ENCODE measurements at regions not wholly inside any gene's neighbourhood (a gene's known extent, or its start where the extent isn't known, plus 50 kb on each side); places are given as distances from the start of the nearest gene placed in this dataset.

DNA sequence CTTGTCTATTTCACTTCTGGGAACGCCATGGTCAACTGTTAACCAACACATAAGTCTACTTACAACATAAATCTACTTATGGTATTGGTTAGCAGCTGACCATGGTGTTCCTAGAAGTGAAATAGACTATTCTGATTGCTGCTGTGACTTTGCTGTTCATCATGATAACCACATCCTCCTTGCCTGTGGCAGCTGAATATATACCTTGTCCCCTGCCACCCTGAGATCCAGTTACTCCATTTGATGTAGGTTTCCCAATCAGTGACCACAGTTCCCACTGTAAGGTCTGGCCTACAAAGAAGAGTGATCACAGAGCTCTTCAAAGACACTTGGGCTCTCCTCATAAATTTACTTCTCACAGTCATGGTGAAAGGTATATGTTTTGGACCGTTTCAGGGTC, 66.8 kb upstream of the ALDH1A3 start:
- TF ChIP-seq, protein P1, sequence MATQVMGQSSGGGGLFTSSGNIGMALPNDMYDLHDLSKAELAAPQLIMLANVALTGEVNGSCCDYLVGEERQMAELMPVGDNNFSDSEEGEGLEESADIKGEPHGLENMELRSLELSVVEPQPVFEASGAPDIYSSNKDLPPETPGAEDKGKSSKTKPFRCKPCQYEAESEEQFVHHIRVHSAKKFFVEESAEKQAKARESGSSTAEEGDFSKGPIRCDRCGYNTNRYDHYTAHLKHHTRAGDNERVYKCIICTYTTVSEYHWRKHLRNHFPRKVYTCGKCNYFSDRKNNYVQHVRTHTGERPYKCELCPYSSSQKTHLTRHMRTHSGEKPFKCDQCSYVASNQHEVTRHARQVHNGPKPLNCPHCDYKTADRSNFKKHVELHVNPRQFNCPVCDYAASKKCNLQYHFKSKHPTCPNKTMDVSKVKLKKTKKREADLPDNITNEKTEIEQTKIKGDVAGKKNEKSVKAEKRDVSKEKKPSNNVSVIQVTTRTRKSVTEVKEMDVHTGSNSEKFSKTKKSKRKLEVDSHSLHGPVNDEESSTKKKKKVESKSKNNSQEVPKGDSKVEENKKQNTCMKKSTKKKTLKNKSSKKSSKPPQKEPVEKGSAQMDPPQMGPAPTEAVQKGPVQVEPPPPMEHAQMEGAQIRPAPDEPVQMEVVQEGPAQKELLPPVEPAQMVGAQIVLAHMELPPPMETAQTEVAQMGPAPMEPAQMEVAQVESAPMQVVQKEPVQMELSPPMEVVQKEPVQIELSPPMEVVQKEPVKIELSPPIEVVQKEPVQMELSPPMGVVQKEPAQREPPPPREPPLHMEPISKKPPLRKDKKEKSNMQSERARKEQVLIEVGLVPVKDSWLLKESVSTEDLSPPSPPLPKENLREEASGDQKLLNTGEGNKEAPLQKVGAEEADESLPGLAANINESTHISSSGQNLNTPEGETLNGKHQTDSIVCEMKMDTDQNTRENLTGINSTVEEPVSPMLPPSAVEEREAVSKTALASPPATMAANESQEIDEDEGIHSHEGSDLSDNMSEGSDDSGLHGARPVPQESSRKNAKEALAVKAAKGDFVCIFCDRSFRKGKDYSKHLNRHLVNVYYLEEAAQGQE (IDR thresholded peaks at IDR 0.05; ENCODE audit: insufficient read depth in 1 of 2, low read depth in 2 of 2, low read length in 2 of 2): no peak
- no peak for TF ChIP-seq FOXP2 (optimal IDR thresholded peaks at IDR 0.05; ENCODE audit: borderline replicate concordance, extremely low read depth, extremely low read length, insufficient read depth)
- no peak for TF ChIP-seq POLR2AphosphoS5 (IDR thresholded peaks at IDR 0.05; ENCODE audit: low read depth, low read length)
- no peak for TF ChIP-seq TAF1 (IDR thresholded peaks at IDR 0.05; ENCODE audit: borderline replicate concordance, insufficient read depth, low read length)
- no peak for TF ChIP-seq SIN3A (IDR thresholded peaks at IDR 0.05; ENCODE audit: borderline replicate concordance, insufficient read depth, low read length)

DNA sequence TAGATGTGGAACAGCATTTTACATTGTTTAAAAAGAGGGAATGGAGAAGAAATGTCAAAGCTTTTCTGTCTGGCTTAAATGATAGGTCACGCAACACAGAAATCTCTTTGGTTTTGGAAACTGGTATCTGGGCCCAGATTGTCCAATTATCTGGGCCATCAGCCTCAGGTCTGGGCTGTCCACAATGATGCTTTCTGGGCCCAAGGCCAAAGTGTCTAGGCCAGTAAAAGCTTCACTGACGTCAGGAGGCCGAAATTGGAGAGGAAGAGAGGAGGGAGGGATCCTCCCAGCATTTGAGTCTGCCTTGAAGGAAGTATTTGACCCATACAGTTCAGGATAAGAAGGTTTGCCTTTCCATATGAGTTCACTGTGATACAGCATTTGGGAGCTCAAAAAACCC, 60.7 kb upstream of the ALDH1A3 start:
- TF ChIP-seq POLR2AphosphoS5 (IDR thresholded peaks at IDR 0.05; ENCODE audit: low read depth, low read length) (no peak), TAF1 (IDR thresholded peaks at IDR 0.05; ENCODE audit: borderline replicate concordance, insufficient read depth, low read length) (no peak), FOXP2 (optimal IDR thresholded peaks at IDR 0.05; ENCODE audit: borderline replicate concordance, extremely low read depth, extremely low read length, insufficient read depth) (no peak), SIN3A (IDR thresholded peaks at IDR 0.05; ENCODE audit: borderline replicate concordance, insufficient read depth, low read length) (no peak)
- TF ChIP-seq, protein P1 (IDR thresholded peaks at IDR 0.05; ENCODE audit: insufficient read depth in 1 of 2, low read depth in 2 of 2, low read length in 2 of 2): no peak

DNA sequence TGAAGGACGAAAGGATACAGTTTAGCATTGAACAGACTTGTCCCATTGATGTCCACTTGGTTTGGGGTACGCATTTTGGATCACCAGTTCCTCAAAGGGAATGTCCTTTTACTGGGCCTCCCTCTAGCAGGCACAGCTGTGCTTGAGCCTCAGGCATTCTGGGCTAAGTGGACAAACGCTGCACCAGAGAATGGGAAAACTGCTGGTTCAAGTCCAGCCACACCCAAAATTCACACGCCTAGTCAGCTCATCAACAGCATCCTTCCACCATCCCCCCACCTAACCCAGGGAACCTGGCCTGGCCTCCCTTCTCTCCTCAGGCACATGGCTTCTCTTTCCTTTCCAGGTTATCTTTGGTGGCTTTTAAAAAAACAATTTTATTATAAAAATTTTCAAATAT, 59.1 kb upstream of the ALDH1A3 start:
- TF ChIP-seq SIN3A (IDR thresholded peaks at IDR 0.05; ENCODE audit: borderline replicate concordance, insufficient read depth, low read length) (no peak), FOXP2 (optimal IDR thresholded peaks at IDR 0.05; ENCODE audit: borderline replicate concordance, extremely low read depth, extremely low read length, insufficient read depth) (no peak), TAF1 (IDR thresholded peaks at IDR 0.05; ENCODE audit: borderline replicate concordance, insufficient read depth, low read length) (no peak), POLR2AphosphoS5 (IDR thresholded peaks at IDR 0.05; ENCODE audit: low read depth, low read length) (no peak)
- TF ChIP-seq, protein P1 (IDR thresholded peaks at IDR 0.05; ENCODE audit: insufficient read depth in 1 of 2, low read depth in 2 of 2, low read length in 2 of 2): no peak

DNA sequence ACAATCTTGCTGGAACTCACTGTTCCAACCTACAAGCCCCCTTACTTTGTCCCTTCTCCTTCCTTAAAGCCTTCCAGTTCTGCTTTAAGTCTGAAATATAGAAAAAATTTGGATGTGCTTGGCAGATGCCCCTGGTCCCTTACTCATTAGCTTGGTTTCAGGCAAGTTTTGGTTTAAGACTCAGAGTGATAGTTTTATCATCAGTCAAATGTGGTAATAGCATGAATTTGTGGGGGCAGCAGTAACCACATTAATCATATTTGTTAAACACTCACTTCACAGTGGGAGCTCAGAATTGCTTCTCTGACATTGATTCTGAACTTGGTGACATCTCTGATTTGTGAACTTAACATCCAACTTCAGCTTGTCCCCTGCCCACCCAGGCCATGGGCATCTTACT, 58.3 kb upstream of the ALDH1A3 start:
- TF ChIP-seq FOXP2 (optimal IDR thresholded peaks at IDR 0.05; ENCODE audit: borderline replicate concordance, extremely low read depth, extremely low read length, insufficient read depth) (no peak), TAF1 (IDR thresholded peaks at IDR 0.05; ENCODE audit: borderline replicate concordance, insufficient read depth, low read length) (no peak), POLR2AphosphoS5 (IDR thresholded peaks at IDR 0.05; ENCODE audit: low read depth, low read length) (no peak), SIN3A (IDR thresholded peaks at IDR 0.05; ENCODE audit: borderline replicate concordance, insufficient read depth, low read length) (no peak)
- TF ChIP-seq, protein P1 (IDR thresholded peaks at IDR 0.05; ENCODE audit: insufficient read depth in 1 of 2, low read depth in 2 of 2, low read length in 2 of 2): no peak

DNA sequence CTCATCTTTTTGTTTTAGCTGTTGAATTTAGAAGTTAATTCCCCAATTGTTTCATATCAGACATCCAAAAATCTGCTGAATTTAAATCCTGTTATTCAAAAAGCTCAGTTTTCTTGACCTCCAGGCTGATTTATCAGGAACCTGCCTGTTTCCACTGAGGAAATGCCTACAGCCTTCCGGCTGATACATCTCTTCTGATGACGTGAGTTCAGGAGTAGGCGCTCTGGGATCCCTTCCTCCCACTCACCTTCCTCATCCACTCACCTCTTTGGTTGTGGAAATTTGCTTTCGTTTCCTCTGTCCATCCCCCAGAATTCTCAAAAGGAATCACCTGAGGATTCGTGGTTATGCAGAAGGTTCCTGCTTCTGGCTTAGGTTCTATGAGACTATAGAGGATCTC, 55.4 kb upstream of the ALDH1A3 start:
- TF ChIP-seq POLR2AphosphoS5 (IDR thresholded peaks at IDR 0.05; ENCODE audit: low read depth, low read length): no peak
- no peak for TF ChIP-seq SIN3A (IDR thresholded peaks at IDR 0.05; ENCODE audit: borderline replicate concordance, insufficient read depth, low read length)
- TF ChIP-seq, protein P1 (IDR thresholded peaks at IDR 0.05; ENCODE audit: insufficient read depth in 1 of 2, low read depth in 2 of 2, low read length in 2 of 2): no peak
- TF ChIP-seq FOXP2 (optimal IDR thresholded peaks at IDR 0.05; ENCODE audit: borderline replicate concordance, extremely low read depth, extremely low read length, insufficient read depth): no peak
- no peak for TF ChIP-seq TAF1 (IDR thresholded peaks at IDR 0.05; ENCODE audit: borderline replicate concordance, insufficient read depth, low read length)
